ENCODE measurements at regions not wholly inside any gene's neighbourhood (a gene's known extent, or its start where the extent isn't known, plus 50 kb on each side); places are given as distances from the start of the nearest gene placed in this dataset.

DNA sequence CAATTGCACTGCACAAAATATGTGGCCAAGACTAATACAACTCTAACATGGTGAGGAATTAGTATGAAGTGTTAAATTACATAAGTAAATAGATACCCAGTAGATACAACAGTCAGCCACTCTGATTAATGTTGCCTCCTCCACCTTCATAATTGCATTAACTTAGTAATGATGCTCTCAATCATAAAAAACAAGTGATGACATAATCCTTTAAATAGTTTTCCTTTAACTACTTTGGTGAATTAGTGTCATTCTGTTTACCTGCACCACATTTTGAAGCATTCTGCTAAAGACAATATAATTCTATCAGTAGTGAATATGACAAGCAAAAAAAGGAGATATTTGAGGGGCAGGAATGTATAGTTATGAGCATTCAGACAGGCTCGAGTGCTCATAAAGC lies 265.9 kb upstream of the SLC24A2 start:
- Histone ChIP-seq H3K27ac (no peak overlapping the region), H3K4me3 (no peak overlapping the region), H3K9me3 (ENCODE audit: low read depth) (no peaks in the 10 kb centered on the region), H3K4me1 (ENCODE audit: low read depth) (no peaks in the 10 kb centered on the region), H3K27me3 (no peaks in the 10 kb centered on the region), H3K36me3 (no peaks in the 10 kb centered on the region)
- no peak for TF ChIP-seq CTCF (IDR thresholded peaks at IDR 0.05; ENCODE audit: low read depth, low read length)
- no peak for DNase-seq (ENCODE audit: low read depth in 1 of 2, low spot score in 1 of 2)

DNA sequence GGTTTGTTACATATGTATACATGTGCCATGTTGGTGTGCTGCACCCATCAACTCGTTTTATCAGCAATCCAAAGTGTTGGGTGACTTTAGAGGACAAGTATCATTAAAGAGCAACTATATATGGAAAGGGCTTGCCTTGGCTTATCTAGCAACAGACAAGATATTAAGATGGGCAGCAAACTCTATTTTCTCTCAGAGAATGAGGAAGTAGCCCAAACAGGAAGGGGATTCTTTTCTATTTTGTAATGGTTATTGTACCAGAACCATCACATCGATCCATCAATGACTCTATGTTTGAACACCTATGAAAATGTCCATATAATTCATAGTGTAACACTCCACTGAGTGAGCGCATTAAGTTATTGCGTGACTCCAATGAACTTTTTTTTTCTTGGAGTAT lies 260.1 kb upstream of the SLC24A2 start:
- no peak overlapping the region for H3K27ac ChIP-seq
- no peak overlapping the region for H3K4me3 ChIP-seq
- H3K9me3 ChIP-seq (ENCODE audit: low read depth) = no peaks in the 10 kb centered on the region
- TF ChIP-seq CTCF (IDR thresholded peaks at IDR 0.05; ENCODE audit: low read depth, low read length) = no peak
- H3K36me3 ChIP-seq = no peaks in the 10 kb centered on the region
- H3K4me1 ChIP-seq (ENCODE audit: low read depth) = peaks cover 11% of the 10 kb centered on the region
- no peak for DNase-seq (ENCODE audit: low read depth in 1 of 2, low spot score in 1 of 2)
- H3K27me3 ChIP-seq = no peaks in the 10 kb centered on the region

DNA sequence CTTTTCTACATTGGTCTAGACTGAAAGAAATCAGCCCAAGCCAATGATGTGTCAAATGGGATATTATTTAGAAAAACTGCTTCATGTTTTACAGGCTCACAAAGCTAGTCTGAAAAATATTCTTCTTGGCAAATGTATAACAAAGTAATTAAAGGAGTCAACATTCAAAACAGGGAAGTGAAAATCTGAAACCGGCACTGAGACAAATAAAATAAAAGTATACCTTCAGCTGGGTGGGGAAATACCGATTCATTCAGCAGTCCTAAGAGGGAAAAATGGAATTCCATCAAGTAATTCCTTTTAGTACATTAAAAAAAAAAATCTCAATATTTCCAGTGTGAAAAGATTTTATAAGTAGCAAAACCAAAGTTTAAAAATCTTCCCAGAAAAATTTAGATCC lies 259.6 kb upstream of the SLC24A2 start:
- Histone ChIP-seq H3K4me1 (ENCODE audit: low read depth) (peaks cover 11% of the 10 kb centered on the region), H3K36me3 (no peaks in the 10 kb centered on the region), H3K9me3 (ENCODE audit: low read depth) (no peaks in the 10 kb centered on the region), H3K27ac (no peak overlapping the region), H3K4me3 (no peak overlapping the region), H3K27me3 (no peaks in the 10 kb centered on the region)
- no peak for TF ChIP-seq CTCF (IDR thresholded peaks at IDR 0.05; ENCODE audit: low read depth, low read length)
- DNase-seq (ENCODE audit: low read depth in 1 of 2, low spot score in 1 of 2) = no peak

- H3K4me3 ChIP-seq = no peak overlapping the region
- no peak overlapping the region for H3K27ac ChIP-seq
- H3K36me3 ChIP-seq = no peaks in the 10 kb centered on the region
- DNase-seq (ENCODE audit: low read depth in 1 of 2, low spot score in 1 of 2) = no peak
- peaks cover 11% of the 10 kb centered on the region for H3K4me1 ChIP-seq (ENCODE audit: low read depth)
- H3K27me3 ChIP-seq = no peaks in the 10 kb centered on the region
- no peak for TF ChIP-seq CTCF (IDR thresholded peaks at IDR 0.05; ENCODE audit: low read depth, low read length)
- H3K9me3 ChIP-seq (ENCODE audit: low read depth) = no peaks in the 10 kb centered on the region
Observed at GRCh38 chr9:20044686-20045085, 255.8 kb upstream of the SLC24A2 start.

DNA sequence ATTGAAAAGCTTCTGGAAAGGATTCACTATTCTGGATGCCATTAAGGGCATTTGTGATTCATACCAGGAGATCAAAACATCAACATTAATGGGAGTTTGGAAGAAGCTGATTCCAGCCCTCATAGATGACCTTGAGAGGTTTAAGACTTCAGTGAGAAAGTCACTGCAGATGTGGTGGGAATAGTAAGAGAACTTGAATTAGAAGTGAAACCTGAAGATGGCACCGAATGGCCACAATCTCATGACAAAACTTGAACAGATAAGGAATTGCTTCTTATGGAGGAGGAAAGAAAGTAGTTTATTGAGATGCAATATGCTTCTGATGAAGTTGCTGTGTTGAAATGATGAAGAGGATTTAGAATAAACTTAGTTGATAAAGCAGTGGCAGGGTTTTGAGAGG lies 254.6 kb upstream of the SLC24A2 start:
- Histone ChIP-seq H3K9me3 (ENCODE audit: low read depth) (no peaks in the 10 kb centered on the region), H3K27me3 (no peaks in the 10 kb centered on the region), H3K36me3 (no peaks in the 10 kb centered on the region), H3K4me1 (ENCODE audit: low read depth) (peaks cover 1% of the 10 kb centered on the region), H3K4me3 (no peak overlapping the region), H3K27ac (no peak overlapping the region)
- DNase-seq (ENCODE audit: low read depth in 1 of 2, low spot score in 1 of 2) = no peak
- no peak for TF ChIP-seq CTCF (IDR thresholded peaks at IDR 0.05; ENCODE audit: low read depth, low read length)

DNA sequence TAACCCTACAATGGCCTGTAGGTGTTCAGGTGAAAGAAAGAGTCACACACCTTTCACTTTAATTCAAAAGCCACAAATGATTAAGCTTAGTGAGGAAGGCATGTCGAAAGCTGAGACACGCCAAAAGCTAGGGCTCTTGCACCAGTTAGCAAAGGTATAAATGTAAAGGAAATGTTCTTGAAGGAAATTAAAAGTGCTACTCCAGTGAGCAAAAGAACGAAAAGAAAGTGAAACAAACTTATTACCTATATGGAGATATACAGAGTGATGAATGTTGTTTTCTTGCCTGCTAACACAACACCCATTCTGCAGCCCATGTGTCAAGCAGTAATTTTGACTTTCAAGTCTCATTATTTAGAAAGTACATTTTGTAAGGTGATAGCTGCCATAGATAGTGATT lies 254.2 kb upstream of the SLC24A2 start:
- H3K36me3 ChIP-seq = no peaks in the 10 kb centered on the region
- no peak for DNase-seq (ENCODE audit: low read depth in 1 of 2, low spot score in 1 of 2)
- no peak overlapping the region for H3K27ac ChIP-seq
- no peaks in the 10 kb centered on the region for H3K9me3 ChIP-seq (ENCODE audit: low read depth)
- no peak overlapping the region for H3K4me3 ChIP-seq
- no peaks in the 10 kb centered on the region for H3K27me3 ChIP-seq
- no peaks in the 10 kb centered on the region for H3K4me1 ChIP-seq (ENCODE audit: low read depth)
- TF ChIP-seq CTCF (IDR thresholded peaks at IDR 0.05; ENCODE audit: low read depth, low read length) = no peak
